Heart right ventricle (tissue), 16 donors: ENCODE measurements at regions not wholly inside any gene's neighbourhood (a gene's known extent, or its start where the extent isn't known, plus 50 kb on each side); places are given as distances from the start of the nearest gene placed in this dataset.
A peak's percentile ranks its signal among the peaks of the same experiment; 100 is the strongest.

Source experiments
- ATAC-seq, 8 donors: fragments of 200-7000 bp; cut with Tn5 transposase; one replicate each; pipeline ENCODE4 v1.9.1; 2020; ENCODE audit warnings: mild to moderate bottlenecking in 8 of 8, moderate library complexity in 8 of 8, moderate number of reproducible peaks in 1 of 8
- DNase-seq, 2 donors: peaks; one replicate each; pipeline ENCODE4 v3.0.0-alpha.2; 2020
- H3K27ac ChIP-seq, 10 donors: fragments of 200-600 bp; sonication (generic) in 2 of 10; one replicate each; pipeline versions ENCODE4 v1.5.0 to v1.8.0; 2020 to 2022; ENCODE audit warnings: mild to moderate bottlenecking in 3 of 10
- H3K27me3 ChIP-seq, 7 donors: fragments of 200-600 bp; one replicate each; pipeline ENCODE4 v1.8.0; 2021 to 2022; ENCODE audit warnings: mild to moderate bottlenecking in 2 of 7
- H3K36me3 ChIP-seq, 9 donors: fragments of 200-600 bp; sonication (generic) in 1 of 9; one replicate each; pipeline versions ENCODE4 v1.5.0 to v1.8.0; 2020 to 2022; ENCODE audit warnings: mild to moderate bottlenecking in 2 of 9
- H3K4me1 ChIP-seq, 9 donors: fragments of 200-600 bp; sonication (generic) in 1 of 9; one replicate each; pipeline versions ENCODE4 v1.5.0 to v1.8.0; 2020 to 2022; ENCODE audit warnings: mild to moderate bottlenecking in 4 of 9
- H3K4me3 ChIP-seq, 10 donors: fragments of 200-600 bp; sonication (generic) in 2 of 10; one replicate each; pipeline versions ENCODE4 v1.5.0 to v1.8.0; 2020 to 2022; ENCODE audit warnings: mild to moderate bottlenecking in 7 of 10, moderate library complexity in 2 of 10
- H3K9me3 ChIP-seq, 11 donors: fragments of 200-600 bp in 10 of 11; sonication (generic) in 2 of 11; one replicate each; pipeline versions ENCODE4 v1.5.0 to v1.8.0; 2013 to 2022; ENCODE audit warnings: mild to moderate bottlenecking in 2 of 11, control low read depth in 1 of 11, moderate library complexity in 1 of 11
- WGBS, 2 donors: extraction: QIAGEN DNeasy Blood & Tissue Kit; methylation state at CpG; one replicate each; pipeline ENCODE4 v1.1.7; 2013; ENCODE audit warnings: inconsistent platforms in 1 of 2; 5-methylcytosine and 5-hydroxymethylcytosine counted together
- intact Hi-C, 10 donors: fragments of 100-400 bp; cut with DNase I; formaldehyde crosslinking; loops; one replicate each; pipeline versions ENCODE4 v1.11.1 to v1.14.2; 2022
- TF ChIP-seq, protein P1 (sequence below), 9 donors: fragments of 200-600 bp; sonication (generic) in 2 of 9; IDR thresholded peaks; one replicate each; pipeline versions ENCODE4 v1.5.0 to v1.8.0; 2021 to 2022; ENCODE audit warnings: antibody characterized with exemption in 9 of 9, mild to moderate bottlenecking in 5 of 9, moderate library complexity in 1 of 9
- donor health status: Arrhythmogenic right ventricular cardiomyopathy.
- donor health status: ischemic (EF 13 %, LVEDD 7.1; RV severe dilation, severe dysfunction).
- donor health status: healthy with polysubstance abuse.
- donor health status: DM: no; HTN: yes; CAD: no.
- donor health status: DM: no; HTN: no; CAD: no.
- donor health status: ischemic (EF 25% LVEDD 6.9; RV normal size, moderate dysfunction).
- donor health status: ischemic (EF 25% LVEDD 5.7; RV mildly dilated, moderate dysfunction).
- donor health status: healthy.
- donor health status: DM: yes; HTN: yes; CAD: no.
- donor health status: Ischemic cardiomyopathy.
- donor health status: ischemic (EF 35%, LVEDD 5.7; RV mildly dilated, moderate dysfunction).
- donor health status: nonischemic (EF 11% LVEDD 7.7; RV severe dilation, severe dysfunction).
- donor health status: DM: yes; HTN: yes; CAD: no.
- donor health status: PGD.
- donor health status: ischemic (EF 29% LVEDD 5.4; RV normal size, mild dysfunction).
- donor health status: nonischemic (EF 23%, LVEDD 6.1; RV moderate dilation, normal function).

DNA sequence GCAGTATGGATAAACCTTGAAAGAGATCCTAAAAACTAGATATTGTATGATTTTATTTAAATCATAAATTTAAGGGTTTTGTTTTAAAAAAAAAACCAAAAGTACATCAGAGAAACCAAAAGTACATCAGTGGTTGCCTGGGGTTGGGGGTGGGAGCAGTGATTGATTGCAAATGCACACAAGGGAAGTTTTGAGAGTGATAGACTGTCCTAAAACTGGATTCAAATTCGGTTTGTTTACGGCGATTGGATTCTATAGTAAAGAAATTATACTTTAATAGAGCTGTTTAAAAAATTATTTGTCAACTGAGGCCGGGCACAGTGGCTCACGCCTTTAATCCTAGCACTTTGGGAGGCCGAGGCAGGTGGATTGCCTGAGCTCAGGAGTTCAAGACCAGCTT, 179.8 kb downstream of the METTL4 start:
- no peaks in the 10 kb centered on the region for H3K4me1 ChIP-seq
- no peak for DNase-seq
- 79 to 82% methylated on average over 6 of the region's 6 CpGs for WGBS, 2 donors
- TF ChIP-seq, protein P1, sequence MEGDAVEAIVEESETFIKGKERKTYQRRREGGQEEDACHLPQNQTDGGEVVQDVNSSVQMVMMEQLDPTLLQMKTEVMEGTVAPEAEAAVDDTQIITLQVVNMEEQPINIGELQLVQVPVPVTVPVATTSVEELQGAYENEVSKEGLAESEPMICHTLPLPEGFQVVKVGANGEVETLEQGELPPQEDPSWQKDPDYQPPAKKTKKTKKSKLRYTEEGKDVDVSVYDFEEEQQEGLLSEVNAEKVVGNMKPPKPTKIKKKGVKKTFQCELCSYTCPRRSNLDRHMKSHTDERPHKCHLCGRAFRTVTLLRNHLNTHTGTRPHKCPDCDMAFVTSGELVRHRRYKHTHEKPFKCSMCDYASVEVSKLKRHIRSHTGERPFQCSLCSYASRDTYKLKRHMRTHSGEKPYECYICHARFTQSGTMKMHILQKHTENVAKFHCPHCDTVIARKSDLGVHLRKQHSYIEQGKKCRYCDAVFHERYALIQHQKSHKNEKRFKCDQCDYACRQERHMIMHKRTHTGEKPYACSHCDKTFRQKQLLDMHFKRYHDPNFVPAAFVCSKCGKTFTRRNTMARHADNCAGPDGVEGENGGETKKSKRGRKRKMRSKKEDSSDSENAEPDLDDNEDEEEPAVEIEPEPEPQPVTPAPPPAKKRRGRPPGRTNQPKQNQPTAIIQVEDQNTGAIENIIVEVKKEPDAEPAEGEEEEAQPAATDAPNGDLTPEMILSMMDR (IDR thresholded peaks at IDR 0.05): no peak
- H3K27ac ChIP-seq: no peak overlapping the region
- no peaks in the 10 kb centered on the region for H3K27me3 ChIP-seq
- H3K4me3 ChIP-seq: no peak overlapping the region
- ATAC-seq: no peak
- intact Hi-C loops: no loop called here
- H3K9me3 ChIP-seq: peaks cover 0 to 22% (median 3%) of the 10 kb centered on the region in 11 donors
- no peaks in the 10 kb centered on the region for H3K36me3 ChIP-seq

DNA sequence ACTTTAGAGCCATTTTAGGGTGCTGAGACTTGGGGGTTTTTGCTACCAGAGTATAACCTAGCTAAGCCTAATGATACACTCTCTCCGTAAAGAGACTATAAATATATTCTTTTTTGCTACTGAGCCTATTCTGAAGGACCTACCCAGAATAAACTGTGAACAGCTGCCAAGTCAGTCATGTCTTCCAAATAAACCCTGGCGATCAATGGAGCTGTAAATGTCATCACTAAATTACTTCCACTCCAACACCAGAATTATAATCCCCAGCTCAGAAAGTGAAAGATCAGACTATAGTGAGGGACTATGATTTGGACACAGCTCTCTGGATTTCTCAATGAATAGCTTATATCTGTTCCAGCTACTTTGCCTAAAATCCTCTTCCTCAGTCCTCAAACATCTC, 178.9 kb downstream of the METTL4 start:
- no peak overlapping the region for H3K4me3 ChIP-seq
- ATAC-seq: peak in 1 of 8 donors; percentile 39
- H3K36me3 ChIP-seq: no peaks in the 10 kb centered on the region
- H3K4me1 ChIP-seq: no peaks in the 10 kb centered on the region
- TF ChIP-seq, protein P1 (IDR thresholded peaks at IDR 0.05): no peak
- peaks cover 0 to 13% (median 0%) of the 10 kb centered on the region in 11 donors for H3K9me3 ChIP-seq
- intact Hi-C loops: no loop called here
- WGBS, 2 donors: 30 to 40% methylated on average over 2 of the region's 2 CpGs
- no peaks in the 10 kb centered on the region for H3K27me3 ChIP-seq
- H3K27ac ChIP-seq: no peak overlapping the region
- DNase-seq: no peak

DNA sequence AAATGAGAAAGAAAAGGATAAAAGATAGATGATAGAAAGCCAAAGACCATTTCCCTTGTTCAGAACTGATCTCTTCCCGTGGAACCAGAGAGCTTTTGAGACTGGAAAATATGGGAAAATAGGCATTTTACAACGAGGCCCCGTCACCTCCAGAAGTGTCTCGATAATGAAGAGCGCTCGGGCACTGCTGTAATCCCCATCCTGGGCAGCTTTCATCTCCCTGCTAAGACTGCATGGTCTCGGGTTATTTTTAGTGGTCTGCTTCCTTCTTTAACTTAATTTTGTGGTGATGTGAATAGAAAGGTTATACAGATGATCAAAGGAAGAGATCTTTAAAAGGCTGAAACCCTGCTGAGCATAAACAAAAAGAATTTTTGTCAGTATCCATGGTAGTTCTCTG, 176.6 kb downstream of the METTL4 start:
- intact Hi-C loops: no loop called here
- Histone ChIP-seq H3K27me3 (no peaks in the 10 kb centered on the region), H3K9me3 (no peaks in the 10 kb centered on the region), H3K36me3 (no peaks in the 10 kb centered on the region), H3K4me1 (no peaks in the 10 kb centered on the region), H3K27ac (no peak overlapping the region), H3K4me3 (no peak overlapping the region)
- no peak for DNase-seq
- 73 to 80% methylated on average over 7 of the region's 7 CpGs for WGBS, 2 donors
- TF ChIP-seq, protein P1 (IDR thresholded peaks at IDR 0.05): no peak
- no peak for ATAC-seq

DNA sequence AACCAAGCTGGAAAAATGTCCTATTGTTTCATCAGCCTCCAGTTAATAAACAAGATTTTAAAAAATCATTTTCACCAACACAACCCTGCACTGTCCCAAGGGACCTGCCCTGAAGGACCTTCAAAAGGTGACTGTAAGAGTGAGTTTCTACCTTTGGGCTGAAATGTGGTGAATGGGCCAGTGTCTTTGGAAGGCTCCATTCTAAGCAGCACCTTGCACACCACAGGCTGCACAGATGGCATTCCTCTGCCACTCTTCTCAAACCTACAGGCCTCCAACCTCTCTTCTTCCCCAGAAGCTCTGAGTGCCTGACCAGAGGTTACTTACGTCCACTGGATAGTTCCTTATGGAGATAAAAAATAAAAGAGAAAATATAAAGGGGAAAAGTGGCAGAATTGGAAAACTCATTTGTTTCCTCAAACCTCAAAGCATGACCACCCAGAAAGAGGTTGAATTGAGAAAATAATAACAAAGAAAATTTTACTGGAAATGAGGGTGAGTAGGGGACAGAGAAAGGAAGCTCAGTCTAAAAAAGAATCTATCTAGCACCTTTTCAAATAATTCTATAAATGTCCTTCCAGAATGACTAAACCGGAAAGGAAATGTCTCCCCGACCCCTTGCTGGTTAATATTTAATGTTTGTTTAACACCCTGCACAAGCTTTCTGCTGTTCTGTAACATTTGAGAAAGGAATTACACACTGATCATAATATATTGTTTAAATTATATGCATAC, 175.7 kb downstream of the METTL4 start:
- Histone ChIP-seq H3K4me1 (no peaks in the 10 kb centered on the region), H3K27ac (no peak overlapping the region), H3K36me3 (no peaks in the 10 kb centered on the region), H3K4me3 (no peak overlapping the region), H3K27me3 (no peaks in the 10 kb centered on the region), H3K9me3 (no peaks in the 10 kb centered on the region)
- ATAC-seq (no peak), DNase-seq (no peak)
- intact Hi-C loops: no loop called here
- TF ChIP-seq, protein P1 (IDR thresholded peaks at IDR 0.05): no peak
- 62 to 84% methylated on average over 3 of the region's 3 CpGs for WGBS, 2 donors
